GM12878 (cell line): ENCODE measurements at regions not wholly inside any gene's neighbourhood (a gene's known extent, or its start where the extent isn't known, plus 50 kb on each side); places are given as distances from the start of the nearest gene placed in this dataset.

Source experiments
- EZH2 ChIP-seq: IDR thresholded peaks from 2 replicates; pipeline ENCODE4 v1.6.1; 2012; ENCODE audit warnings: low read depth, mild to moderate bottlenecking, control low read depth, inconsistent platforms, low read length, borderline replicate concordance; ENCODE audit not compliant: control insufficient read depth
- HDAC6 ChIP-seq: fragments of 200-600 bp; sonication (generic); IDR thresholded peaks from one replicate; pipeline ENCODE4 v1.8.0; 2017; ENCODE audit warnings: antibody characterized with exemption; ENCODE audit not compliant: unreplicated experiment
- NFIC ChIP-seq: IDR thresholded peaks from 2 replicates; pipeline ENCODE4 v1.6.1; 2012; ENCODE audit warnings: low read depth, mild to moderate bottlenecking, inconsistent platforms, low read length, moderate library complexity
- POLR2AphosphoS5 ChIP-seq: IDR thresholded peaks from 2 replicates; pipeline ENCODE4 v1.6.1; 2011; ENCODE audit warnings: mild to moderate bottlenecking, low read length, inconsistent platforms
- SMC3 ChIP-seq: IDR thresholded peaks from 2 replicates; pipeline ENCODE4 v1.6.1; 2011; ENCODE audit warnings: low read length, improper control_type of control experiment, borderline replicate concordance
- SPI1 ChIP-seq: IDR thresholded peaks from 2 replicates; pipeline ENCODE4 v1.6.1; 2011; ENCODE audit warnings: low read depth, mild to moderate bottlenecking, low read length, moderate library complexity, borderline replicate concordance; ENCODE audit not compliant: insufficient read depth
- TAF1 ChIP-seq: IDR thresholded peaks from 2 replicates; pipeline ENCODE4 v1.6.1; 2011; ENCODE audit warnings: mild to moderate bottlenecking, low read depth, low read length, borderline replicate concordance
- TCF7 ChIP-seq: IDR thresholded peaks from 2 replicates; pipeline ENCODE4 v1.6.1; 2014; ENCODE audit warnings: antibody characterized with exemption, borderline replicate concordance
- TF ChIP-seq, protein P1 (sequence below), 3 experiments: IDR thresholded peaks in 2 of 3; conservative IDR thresholded peaks in 1 of 3; 2 replicates each; pipeline ENCODE4 v1.5.1; 2011; ENCODE audit warnings: low read depth in 3 of 3, low read length in 3 of 3, mild to moderate bottlenecking in 3 of 3, control low read depth in 2 of 3, moderate library complexity in 2 of 3, inconsistent platforms in 1 of 3, mixed read lengths in 1 of 3; ENCODE audit not compliant: control insufficient read depth in 2 of 3, insufficient read depth in 1 of 3; ENCODE audit errors: extremely low read depth in 1 of 3
- TF ChIP-seq, protein P2 (sequence below): IDR thresholded peaks from 2 replicates; pipeline ENCODE4 v1.6.1; 2011; ENCODE audit warnings: mild to moderate bottlenecking, low read depth, low read length, moderate library complexity; ENCODE audit not compliant: insufficient replicate concordance
- TF ChIP-seq, protein P3 (sequence below): fragments of 450-650 bp; IDR thresholded peaks from 2 replicates; pipeline ENCODE4 v1.6.1; 2017; ENCODE audit warnings: mild to moderate bottlenecking, moderate library complexity
- TF ChIP-seq, protein P4 (sequence below): IDR thresholded peaks from 2 replicates; pipeline ENCODE4 v1.6.1; 2011; ENCODE audit warnings: low read depth, mild to moderate bottlenecking, low read length, moderate library complexity, borderline replicate concordance; ENCODE audit errors: extremely low read depth

DNA sequence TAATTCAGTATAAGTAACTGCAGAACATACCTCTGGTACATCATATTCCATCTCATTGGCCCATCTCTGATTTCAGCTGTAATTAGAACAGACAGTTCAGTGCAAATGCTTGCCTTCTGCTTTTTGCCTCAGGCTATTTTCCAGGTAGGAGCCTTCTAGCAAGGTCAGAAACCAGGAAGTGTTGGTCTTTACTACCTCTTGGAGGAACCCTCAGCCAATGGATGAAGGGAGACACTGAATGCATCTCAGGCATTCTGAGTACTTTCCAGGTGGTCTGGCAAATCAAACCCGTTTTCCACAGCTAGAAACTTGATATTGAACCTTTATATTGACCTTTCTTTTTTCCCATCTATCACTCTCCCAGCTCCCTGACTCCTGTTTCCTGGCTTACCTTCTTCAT is 348.5 kb upstream of the SOX2 start:
- TF ChIP-seq, protein P1, sequence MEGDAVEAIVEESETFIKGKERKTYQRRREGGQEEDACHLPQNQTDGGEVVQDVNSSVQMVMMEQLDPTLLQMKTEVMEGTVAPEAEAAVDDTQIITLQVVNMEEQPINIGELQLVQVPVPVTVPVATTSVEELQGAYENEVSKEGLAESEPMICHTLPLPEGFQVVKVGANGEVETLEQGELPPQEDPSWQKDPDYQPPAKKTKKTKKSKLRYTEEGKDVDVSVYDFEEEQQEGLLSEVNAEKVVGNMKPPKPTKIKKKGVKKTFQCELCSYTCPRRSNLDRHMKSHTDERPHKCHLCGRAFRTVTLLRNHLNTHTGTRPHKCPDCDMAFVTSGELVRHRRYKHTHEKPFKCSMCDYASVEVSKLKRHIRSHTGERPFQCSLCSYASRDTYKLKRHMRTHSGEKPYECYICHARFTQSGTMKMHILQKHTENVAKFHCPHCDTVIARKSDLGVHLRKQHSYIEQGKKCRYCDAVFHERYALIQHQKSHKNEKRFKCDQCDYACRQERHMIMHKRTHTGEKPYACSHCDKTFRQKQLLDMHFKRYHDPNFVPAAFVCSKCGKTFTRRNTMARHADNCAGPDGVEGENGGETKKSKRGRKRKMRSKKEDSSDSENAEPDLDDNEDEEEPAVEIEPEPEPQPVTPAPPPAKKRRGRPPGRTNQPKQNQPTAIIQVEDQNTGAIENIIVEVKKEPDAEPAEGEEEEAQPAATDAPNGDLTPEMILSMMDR (IDR thresholded peaks at IDR 0.05 in 2 of 3, conservative IDR thresholded peaks at IDR 0.05 in 1 of 3; ENCODE audit: control insufficient read depth in 2 of 3, extremely low read depth in 1 of 3, insufficient read depth in 1 of 3, low read depth in 3 of 3, low read length in 3 of 3), result no peak
- TF ChIP-seq, protein P2, sequence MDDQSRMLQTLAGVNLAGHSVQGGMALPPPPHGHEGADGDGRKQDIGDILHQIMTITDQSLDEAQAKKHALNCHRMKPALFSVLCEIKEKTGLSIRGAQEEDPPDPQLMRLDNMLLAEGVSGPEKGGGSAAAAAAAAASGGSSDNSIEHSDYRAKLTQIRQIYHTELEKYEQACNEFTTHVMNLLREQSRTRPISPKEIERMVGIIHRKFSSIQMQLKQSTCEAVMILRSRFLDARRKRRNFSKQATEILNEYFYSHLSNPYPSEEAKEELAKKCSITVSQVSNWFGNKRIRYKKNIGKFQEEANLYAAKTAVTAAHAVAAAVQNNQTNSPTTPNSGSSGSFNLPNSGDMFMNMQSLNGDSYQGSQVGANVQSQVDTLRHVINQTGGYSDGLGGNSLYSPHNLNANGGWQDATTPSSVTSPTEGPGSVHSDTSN, result no peak
- TF ChIP-seq SPI1 (no peak), EZH2 (no peak), NFIC (no peak), TAF1 (no peak), TCF7 (no peak), POLR2AphosphoS5 (no peak), HDAC6 (no peak), SMC3 (no peak)
- TF ChIP-seq, protein P3, sequence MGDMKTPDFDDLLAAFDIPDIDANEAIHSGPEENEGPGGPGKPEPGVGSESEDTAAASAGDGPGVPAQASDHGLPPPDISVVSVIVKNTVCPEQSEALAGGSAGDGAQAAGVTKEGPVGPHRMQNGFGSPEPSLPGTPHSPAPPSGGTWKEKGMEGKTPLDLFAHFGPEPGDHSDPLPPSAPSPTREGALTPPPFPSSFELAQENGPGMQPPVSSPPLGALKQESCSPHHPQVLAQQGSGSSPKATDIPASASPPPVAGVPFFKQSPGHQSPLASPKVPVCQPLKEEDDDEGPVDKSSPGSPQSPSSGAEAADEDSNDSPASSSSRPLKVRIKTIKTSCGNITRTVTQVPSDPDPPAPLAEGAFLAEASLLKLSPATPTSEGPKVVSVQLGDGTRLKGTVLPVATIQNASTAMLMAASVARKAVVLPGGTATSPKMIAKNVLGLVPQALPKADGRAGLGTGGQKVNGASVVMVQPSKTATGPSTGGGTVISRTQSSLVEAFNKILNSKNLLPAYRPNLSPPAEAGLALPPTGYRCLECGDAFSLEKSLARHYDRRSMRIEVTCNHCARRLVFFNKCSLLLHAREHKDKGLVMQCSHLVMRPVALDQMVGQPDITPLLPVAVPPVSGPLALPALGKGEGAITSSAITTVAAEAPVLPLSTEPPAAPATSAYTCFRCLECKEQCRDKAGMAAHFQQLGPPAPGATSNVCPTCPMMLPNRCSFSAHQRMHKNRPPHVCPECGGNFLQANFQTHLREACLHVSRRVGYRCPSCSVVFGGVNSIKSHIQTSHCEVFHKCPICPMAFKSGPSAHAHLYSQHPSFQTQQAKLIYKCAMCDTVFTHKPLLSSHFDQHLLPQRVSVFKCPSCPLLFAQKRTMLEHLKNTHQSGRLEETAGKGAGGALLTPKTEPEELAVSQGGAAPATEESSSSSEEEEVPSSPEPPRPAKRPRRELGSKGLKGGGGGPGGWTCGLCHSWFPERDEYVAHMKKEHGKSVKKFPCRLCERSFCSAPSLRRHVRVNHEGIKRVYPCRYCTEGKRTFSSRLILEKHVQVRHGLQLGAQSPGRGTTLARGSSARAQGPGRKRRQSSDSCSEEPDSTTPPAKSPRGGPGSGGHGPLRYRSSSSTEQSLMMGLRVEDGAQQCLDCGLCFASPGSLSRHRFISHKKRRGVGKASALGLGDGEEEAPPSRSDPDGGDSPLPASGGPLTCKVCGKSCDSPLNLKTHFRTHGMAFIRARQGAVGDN, result no peak
- TF ChIP-seq, protein P4, sequence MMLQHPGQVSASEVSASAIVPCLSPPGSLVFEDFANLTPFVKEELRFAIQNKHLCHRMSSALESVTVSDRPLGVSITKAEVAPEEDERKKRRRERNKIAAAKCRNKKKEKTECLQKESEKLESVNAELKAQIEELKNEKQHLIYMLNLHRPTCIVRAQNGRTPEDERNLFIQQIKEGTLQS, result no peak
